Astrocyte (in vitro differentiated cells and primary cell): ENCODE measurements at regions not wholly inside any gene's neighbourhood (a gene's known extent, or its start where the extent isn't known, plus 50 kb on each side); places are given as distances from the start of the nearest gene placed in this dataset.

Source experiments
- EZH2 ChIP-seq: IDR thresholded peaks from 2 replicates; pipeline ENCODE4 v1.6.1; 2012; ENCODE audit warnings: mild to moderate bottlenecking, low read length, inconsistent platforms; ENCODE audit not compliant: insufficient read depth
- TF ChIP-seq, protein P1 (sequence below): IDR thresholded peaks from 2 replicates; pipeline ENCODE4 v1.5.1; 2011; ENCODE audit warnings: low read depth, mild to moderate bottlenecking, inconsistent platforms, low read length, moderate library complexity; ENCODE audit not compliant: insufficient read depth

DNA sequence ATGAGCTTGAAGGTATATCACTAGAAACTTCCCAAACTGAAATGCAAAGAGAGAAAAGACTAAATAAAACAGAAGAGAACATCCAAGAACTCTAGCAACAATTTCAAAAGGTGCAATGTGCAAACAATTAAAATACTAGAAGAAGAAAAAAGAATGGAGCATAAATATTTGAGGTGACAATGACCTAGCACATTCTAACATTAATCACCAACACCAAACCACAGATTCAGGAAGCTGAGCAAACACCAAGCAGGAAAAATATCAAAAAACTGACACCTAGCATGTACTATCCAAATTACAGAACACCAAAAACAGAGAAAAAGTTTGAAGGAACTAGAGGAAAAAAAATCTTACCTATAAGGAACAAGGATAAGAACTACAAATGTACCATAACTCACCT lies 460.8 kb downstream of the IRS1 start:
- TF ChIP-seq, protein P1, sequence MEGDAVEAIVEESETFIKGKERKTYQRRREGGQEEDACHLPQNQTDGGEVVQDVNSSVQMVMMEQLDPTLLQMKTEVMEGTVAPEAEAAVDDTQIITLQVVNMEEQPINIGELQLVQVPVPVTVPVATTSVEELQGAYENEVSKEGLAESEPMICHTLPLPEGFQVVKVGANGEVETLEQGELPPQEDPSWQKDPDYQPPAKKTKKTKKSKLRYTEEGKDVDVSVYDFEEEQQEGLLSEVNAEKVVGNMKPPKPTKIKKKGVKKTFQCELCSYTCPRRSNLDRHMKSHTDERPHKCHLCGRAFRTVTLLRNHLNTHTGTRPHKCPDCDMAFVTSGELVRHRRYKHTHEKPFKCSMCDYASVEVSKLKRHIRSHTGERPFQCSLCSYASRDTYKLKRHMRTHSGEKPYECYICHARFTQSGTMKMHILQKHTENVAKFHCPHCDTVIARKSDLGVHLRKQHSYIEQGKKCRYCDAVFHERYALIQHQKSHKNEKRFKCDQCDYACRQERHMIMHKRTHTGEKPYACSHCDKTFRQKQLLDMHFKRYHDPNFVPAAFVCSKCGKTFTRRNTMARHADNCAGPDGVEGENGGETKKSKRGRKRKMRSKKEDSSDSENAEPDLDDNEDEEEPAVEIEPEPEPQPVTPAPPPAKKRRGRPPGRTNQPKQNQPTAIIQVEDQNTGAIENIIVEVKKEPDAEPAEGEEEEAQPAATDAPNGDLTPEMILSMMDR, result no peak
- no peak for TF ChIP-seq EZH2
